ENCODE measurements at regions not wholly inside any gene's neighbourhood (a gene's known extent, or its start where the extent isn't known, plus 50 kb on each side); places are given as distances from the start of the nearest gene placed in this dataset.
"Not testable (repeated sequence)": the region's sequence is repeated elsewhere in the genome, so short reads cannot be mapped to it uniquely, and the experiment has no call there.

DNA sequence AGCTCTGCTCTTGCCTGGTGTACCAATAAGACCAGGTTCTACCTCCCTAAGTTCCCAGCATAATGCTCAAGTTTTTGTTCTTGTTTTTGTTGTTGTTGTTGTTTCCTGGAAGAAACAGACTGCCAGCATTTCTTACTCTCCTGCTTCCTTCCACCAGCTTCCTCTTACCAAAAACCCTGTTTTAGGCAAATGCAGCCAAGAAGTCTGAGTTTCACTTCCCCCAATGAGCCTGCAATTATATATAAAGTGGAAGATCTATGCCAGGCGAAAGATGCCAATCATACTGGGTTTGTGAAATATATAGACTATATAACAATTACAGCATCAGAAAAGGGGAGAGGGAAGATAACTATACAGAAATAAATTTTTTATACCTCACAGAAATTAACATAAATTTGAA is 931.5 kb upstream of the FAT3 start:
- TF ChIP-seq, protein P1, sequence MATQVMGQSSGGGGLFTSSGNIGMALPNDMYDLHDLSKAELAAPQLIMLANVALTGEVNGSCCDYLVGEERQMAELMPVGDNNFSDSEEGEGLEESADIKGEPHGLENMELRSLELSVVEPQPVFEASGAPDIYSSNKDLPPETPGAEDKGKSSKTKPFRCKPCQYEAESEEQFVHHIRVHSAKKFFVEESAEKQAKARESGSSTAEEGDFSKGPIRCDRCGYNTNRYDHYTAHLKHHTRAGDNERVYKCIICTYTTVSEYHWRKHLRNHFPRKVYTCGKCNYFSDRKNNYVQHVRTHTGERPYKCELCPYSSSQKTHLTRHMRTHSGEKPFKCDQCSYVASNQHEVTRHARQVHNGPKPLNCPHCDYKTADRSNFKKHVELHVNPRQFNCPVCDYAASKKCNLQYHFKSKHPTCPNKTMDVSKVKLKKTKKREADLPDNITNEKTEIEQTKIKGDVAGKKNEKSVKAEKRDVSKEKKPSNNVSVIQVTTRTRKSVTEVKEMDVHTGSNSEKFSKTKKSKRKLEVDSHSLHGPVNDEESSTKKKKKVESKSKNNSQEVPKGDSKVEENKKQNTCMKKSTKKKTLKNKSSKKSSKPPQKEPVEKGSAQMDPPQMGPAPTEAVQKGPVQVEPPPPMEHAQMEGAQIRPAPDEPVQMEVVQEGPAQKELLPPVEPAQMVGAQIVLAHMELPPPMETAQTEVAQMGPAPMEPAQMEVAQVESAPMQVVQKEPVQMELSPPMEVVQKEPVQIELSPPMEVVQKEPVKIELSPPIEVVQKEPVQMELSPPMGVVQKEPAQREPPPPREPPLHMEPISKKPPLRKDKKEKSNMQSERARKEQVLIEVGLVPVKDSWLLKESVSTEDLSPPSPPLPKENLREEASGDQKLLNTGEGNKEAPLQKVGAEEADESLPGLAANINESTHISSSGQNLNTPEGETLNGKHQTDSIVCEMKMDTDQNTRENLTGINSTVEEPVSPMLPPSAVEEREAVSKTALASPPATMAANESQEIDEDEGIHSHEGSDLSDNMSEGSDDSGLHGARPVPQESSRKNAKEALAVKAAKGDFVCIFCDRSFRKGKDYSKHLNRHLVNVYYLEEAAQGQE (IDR thresholded peaks at IDR 0.05; ENCODE audit: insufficient replicate concordance, low read depth): no peak
- TF ChIP-seq SPI1 (IDR thresholded peaks at IDR 0.05; ENCODE audit: borderline replicate concordance, low read depth) (no peak), GABPA (IDR thresholded peaks at IDR 0.05; ENCODE audit: low read depth) (no peak), POLR2AphosphoS5 (IDR thresholded peaks at IDR 0.05; ENCODE audit: low read depth) (no peak)
- TF ChIP-seq, protein P2, sequence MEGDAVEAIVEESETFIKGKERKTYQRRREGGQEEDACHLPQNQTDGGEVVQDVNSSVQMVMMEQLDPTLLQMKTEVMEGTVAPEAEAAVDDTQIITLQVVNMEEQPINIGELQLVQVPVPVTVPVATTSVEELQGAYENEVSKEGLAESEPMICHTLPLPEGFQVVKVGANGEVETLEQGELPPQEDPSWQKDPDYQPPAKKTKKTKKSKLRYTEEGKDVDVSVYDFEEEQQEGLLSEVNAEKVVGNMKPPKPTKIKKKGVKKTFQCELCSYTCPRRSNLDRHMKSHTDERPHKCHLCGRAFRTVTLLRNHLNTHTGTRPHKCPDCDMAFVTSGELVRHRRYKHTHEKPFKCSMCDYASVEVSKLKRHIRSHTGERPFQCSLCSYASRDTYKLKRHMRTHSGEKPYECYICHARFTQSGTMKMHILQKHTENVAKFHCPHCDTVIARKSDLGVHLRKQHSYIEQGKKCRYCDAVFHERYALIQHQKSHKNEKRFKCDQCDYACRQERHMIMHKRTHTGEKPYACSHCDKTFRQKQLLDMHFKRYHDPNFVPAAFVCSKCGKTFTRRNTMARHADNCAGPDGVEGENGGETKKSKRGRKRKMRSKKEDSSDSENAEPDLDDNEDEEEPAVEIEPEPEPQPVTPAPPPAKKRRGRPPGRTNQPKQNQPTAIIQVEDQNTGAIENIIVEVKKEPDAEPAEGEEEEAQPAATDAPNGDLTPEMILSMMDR (IDR thresholded peaks at IDR 0.05; ENCODE audit: insufficient read depth, low read length): no peak
- H3K27ac ChIP-seq (replicated peaks): no peak overlapping the region
- no peak overlapping the region for H3K4me3 ChIP-seq (replicated peaks; ENCODE audit: insufficient read depth, low read length)
- no peak for DNase-seq (ENCODE audit: low read depth in 1 of 2, low spot score in 1 of 2)
- no peaks in the 10 kb centered on the region for H3K27me3 ChIP-seq (ENCODE audit: insufficient read depth, poor library complexity, severe bottlenecking)

DNA sequence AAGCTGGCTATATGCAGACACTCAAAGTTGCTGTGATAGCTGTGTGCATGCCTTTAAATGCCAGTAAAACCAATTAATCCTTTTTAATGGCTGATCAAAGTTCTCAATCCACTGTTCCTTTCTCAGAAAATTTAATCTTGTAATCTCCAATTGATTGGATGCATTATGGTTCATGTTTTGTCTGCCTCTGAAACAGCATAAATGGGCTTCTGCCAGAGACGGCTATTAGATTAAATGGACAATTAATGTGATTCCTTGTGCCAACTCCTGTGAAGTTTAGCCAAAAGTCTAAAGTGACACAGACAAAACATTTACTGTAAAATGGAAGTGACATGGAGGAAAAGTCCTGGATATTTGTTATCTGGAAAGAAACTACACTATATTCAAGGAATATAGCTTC is 952.5 kb upstream of the FAT3 start:
- H3K4me3 ChIP-seq (replicated peaks; ENCODE audit: insufficient read depth, low read length): no peak overlapping the region
- TF ChIP-seq, protein P1 (IDR thresholded peaks at IDR 0.05; ENCODE audit: insufficient replicate concordance, low read depth): no peak
- DNase-seq (ENCODE audit: low read depth in 1 of 2, low spot score in 1 of 2): no peak
- H3K27me3 ChIP-seq (ENCODE audit: insufficient read depth, poor library complexity, severe bottlenecking): no peaks in the 10 kb centered on the region
- H3K27ac ChIP-seq (replicated peaks): no peak overlapping the region

DNA sequence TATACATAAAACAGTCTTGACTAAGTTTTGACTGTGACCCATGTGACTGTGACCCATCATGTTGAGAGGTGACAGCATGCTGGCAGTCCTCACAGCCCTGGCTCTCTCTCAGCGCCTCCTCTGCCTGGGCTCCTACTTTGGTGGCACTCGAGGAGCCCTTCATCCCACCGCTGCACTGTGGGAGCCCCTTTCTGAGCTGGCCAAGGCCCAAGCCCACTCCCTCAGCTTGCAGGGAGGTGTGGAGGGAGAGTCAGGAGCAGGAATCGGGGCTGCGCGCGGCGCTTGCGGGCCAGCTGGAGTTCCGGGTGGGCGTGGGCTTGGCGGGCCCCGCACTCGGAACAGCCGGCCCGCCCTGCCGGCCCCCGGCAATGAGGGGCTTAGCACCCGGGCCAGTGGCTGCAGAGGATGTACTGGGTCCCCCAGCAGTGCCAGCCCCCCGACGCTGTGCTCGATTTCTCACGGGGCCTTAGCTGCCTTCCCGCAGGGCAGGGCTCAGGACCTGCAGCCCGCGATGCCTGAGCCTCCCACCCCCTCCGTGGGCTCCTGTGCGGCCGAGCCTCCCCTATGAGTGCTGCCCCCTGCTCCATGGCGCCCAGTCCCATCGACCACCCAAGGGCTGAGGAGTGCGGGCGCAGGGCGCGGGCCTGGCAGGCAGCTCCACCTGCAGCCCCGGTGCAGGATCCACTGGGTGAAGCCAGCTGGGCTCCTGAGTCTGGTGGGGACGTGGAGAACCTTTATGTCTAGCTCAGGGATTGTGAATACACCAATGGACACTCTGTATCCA is 955.9 kb upstream of the FAT3 start:
- not testable (repeated sequence) for DNase-seq (ENCODE audit: low read depth in 1 of 2, low spot score in 1 of 2); H3K27ac ChIP-seq (replicated peaks); H3K4me3 ChIP-seq (replicated peaks; ENCODE audit: insufficient read depth, low read length); H3K27me3 ChIP-seq (ENCODE audit: insufficient read depth, poor library complexity, severe bottlenecking)

DNA sequence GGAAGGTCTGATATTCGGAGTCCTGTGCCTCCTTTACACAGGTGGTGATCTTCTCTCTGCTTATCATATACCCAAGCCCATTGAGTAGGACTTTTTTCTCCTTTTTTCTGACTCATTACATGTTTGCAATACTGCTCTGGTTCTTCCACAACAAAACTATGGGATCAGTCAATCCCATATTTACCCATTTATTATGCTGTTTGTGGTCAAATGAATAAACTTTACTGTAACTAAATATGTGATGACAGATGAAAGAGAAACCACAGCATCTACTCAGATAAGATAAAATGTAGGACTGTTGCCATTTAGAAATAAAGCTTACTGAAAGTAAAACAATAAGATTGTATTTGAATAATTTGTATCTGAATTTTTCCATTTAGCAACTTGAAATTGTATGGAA is 958.7 kb upstream of the FAT3 start:
- no peak for DNase-seq (ENCODE audit: low read depth in 1 of 2, low spot score in 1 of 2)
- H3K27ac ChIP-seq (replicated peaks): no peak overlapping the region
- no peaks in the 10 kb centered on the region for H3K27me3 ChIP-seq (ENCODE audit: insufficient read depth, poor library complexity, severe bottlenecking)
- no peak overlapping the region for H3K4me3 ChIP-seq (replicated peaks; ENCODE audit: insufficient read depth, low read length)
- TF ChIP-seq, protein P2 (IDR thresholded peaks at IDR 0.05; ENCODE audit: insufficient read depth, low read length): no peak
- TF ChIP-seq, protein P1 (IDR thresholded peaks at IDR 0.05; ENCODE audit: insufficient replicate concordance, low read depth): no peak
- TF ChIP-seq SPI1 (IDR thresholded peaks at IDR 0.05; ENCODE audit: borderline replicate concordance, low read depth) (no peak), GABPA (IDR thresholded peaks at IDR 0.05; ENCODE audit: low read depth) (no peak), POLR2AphosphoS5 (IDR thresholded peaks at IDR 0.05; ENCODE audit: low read depth) (no peak)
